K562 (cell line): ENCODE measurements at regions not wholly inside any gene's neighbourhood (a gene's known extent, or its start where the extent isn't known, plus 50 kb on each side); places are given as distances from the start of the nearest gene placed in this dataset.

Experiments
- ATAC-seq: fragments of 200-7000 bp; cut with Tn5 transposase; 3 replicates; pipeline ENCODE4 v1.9.1; 2020; ENCODE audit warnings: moderate library complexity
- BruUV-seq: library from RNA; stranded (reverse); fragments of 400-500 nt; replicated peaks from 2 replicates; lab custom pipeline; 2021; lab: Mats Ljungman, UMichigan
- CTCF ChIA-PET: fragments of 300-600 bp; formaldehyde crosslinking; extraction: SDS; loops from one replicate; lab custom pipeline; 2021; ENCODE audit warnings: low intra/inter-chr PET ratio; lab: Yijun Ruan, JAX
- POLR2A ChIA-PET: fragments of 300-600, 350-650 bp; sonication (Branson Sonifier 250); formaldehyde crosslinking; extraction: SDS; loops from one replicate; lab custom pipeline; 2021; ENCODE audit warnings: antibody characterized with exemption, inconsistent platforms; lab: Yijun Ruan, JAX
- DNase-seq, 4 experiments: peaks; one replicate each; pipeline versions ENCODE4 v3.0.0 to v3.0.0-alpha.2; 2011 to 2018; ENCODE audit warnings: low spot score in 3 of 4, mixed read lengths in 3 of 4; ENCODE audit errors: extremely low read depth in 1 of 4
- FAIRE-seq: peaks from 2 replicates; lab custom pipeline; 2011; peaks lifted over from hg19 to GRCh38; lab: Jason Lieb, UNC
- H2AFZ ChIP-seq: 2 replicates; pipeline ENCODE4 v1.6.0; 2011; ENCODE audit warnings: low read depth, low read length, control low read depth, inconsistent platforms
- H3K27ac ChIP-seq: fragments of 200-600 bp; 3 replicates; pipeline ENCODE4 v1.8.0; 2011; ENCODE audit warnings: low read depth, mild to moderate bottlenecking, control low read depth, inconsistent platforms, low read length, moderate library complexity, mixed read lengths; ENCODE audit errors: extremely low read depth
- H3K27me3 ChIP-seq, 2 experiments: fragments of 300-600 bp in 1 of 2; 2 replicates in 1 of 2; 3 replicates in 1 of 2; pipeline versions ENCODE4 v1.6.0 to v1.8.0; 2011; ENCODE audit warnings: inconsistent platforms in 2 of 2, low read length in 2 of 2, mild to moderate bottlenecking in 1 of 2, mixed read lengths in 1 of 2, moderate library complexity in 1 of 2; ENCODE audit not compliant: control insufficient read depth in 2 of 2, insufficient read depth in 2 of 2
- H3K36me3 ChIP-seq: fragments of 300-600 bp; 3 replicates; pipeline ENCODE4 v1.8.0; 2011; ENCODE audit warnings: mild to moderate bottlenecking, low read length, inconsistent platforms; ENCODE audit not compliant: control insufficient read depth, insufficient read depth
- H3K4me1 ChIP-seq, 2 experiments: fragments of 200-600 bp in 1 of 2; replicated peaks in 1 of 2; 2 replicates in 1 of 2; 3 replicates in 1 of 2; pipeline versions ENCODE4 v1.5.1 to v1.8.0; 2011; ENCODE audit warnings: inconsistent platforms in 2 of 2, low read length in 2 of 2, mild to moderate bottlenecking in 1 of 2, mixed read lengths in 1 of 2, moderate library complexity in 1 of 2; ENCODE audit not compliant: control insufficient read depth in 2 of 2, insufficient read depth in 2 of 2
- H3K4me2 ChIP-seq: 2 replicates; pipeline ENCODE4 v1.6.1; 2011; ENCODE audit warnings: low read length, control low read depth, inconsistent platforms, mixed read lengths; ENCODE audit not compliant: insufficient read depth
- H3K4me3 ChIP-seq: fragments of 200-600 bp; sonication (generic), shearing (Covaris generic); 2 replicates; pipeline ENCODE4 v1.5.1; 2016; ENCODE audit warnings: control low read depth, inconsistent platforms
- H3K79me2 ChIP-seq: fragments of 200-600 bp; 3 replicates; pipeline ENCODE4 v1.8.0; 2011; ENCODE audit warnings: low read length, inconsistent platforms; ENCODE audit not compliant: control insufficient read depth, insufficient read depth
- H3K9ac ChIP-seq, 2 experiments: 2 replicates each; pipeline versions ENCODE4 v1.6.0 to v1.6.1; 2011; ENCODE audit warnings: low read depth in 2 of 2, low read length in 2 of 2, control low read depth in 1 of 2, inconsistent platforms in 1 of 2, mild to moderate bottlenecking in 1 of 2, mixed read lengths in 1 of 2; ENCODE audit not compliant: insufficient read depth in 1 of 2
- H3K9me1 ChIP-seq: one replicate; pipeline ENCODE4 v1.6.0; 2011; ENCODE audit warnings: inconsistent platforms, mild to moderate bottlenecking, low read length, moderate library complexity; ENCODE audit not compliant: control insufficient read depth, insufficient read depth
- H3K9me3 ChIP-seq: replicated peaks from 2 replicates; pipeline ENCODE4 v1.5.1; 2011; ENCODE audit warnings: low read depth, low read length, inconsistent platforms; ENCODE audit not compliant: control insufficient read depth, insufficient read depth
- H4K20me1 ChIP-seq: replicated peaks from 2 replicates; pipeline ENCODE4 v1.6.1; 2011; ENCODE audit warnings: low read length, inconsistent platforms, mixed read lengths; ENCODE audit not compliant: control insufficient read depth, insufficient read depth
- CHD2 ChIP-seq: IDR thresholded peaks from 2 replicates; pipeline ENCODE4 v1.6.1; 2011; ENCODE audit warnings: low read depth, low read length
- PHB ChIP-seq: fragments of 250-450 bp; sonication (Bioruptor Pico); IDR thresholded peaks from 2 replicates; pipeline ENCODE4 v1.5.0; 2021
- U2AF1 ChIP-seq: fragments of 200-400 bp; formaldehyde crosslinking; optimal IDR thresholded peaks from 2 replicates; pipeline ENCODE3; 2017; ENCODE audit warnings: mild to moderate bottlenecking, low read depth, low read length, moderate library complexity
- WGBS: fragments of 100-300 bp; shearing (Covaris generic); methylation state at CpG from one replicate; pipeline ENCODE4 v1.1.6; 2016; ENCODE audit warnings: low coverage, mixed read lengths; ENCODE audit not compliant: insufficient coverage; ENCODE audit errors: missing lambda C conversion rate; 5-methylcytosine and 5-hydroxymethylcytosine counted together
- in situ Hi-C: fragments of 300-500 bp; cut with MboI; formaldehyde crosslinking; loops from 4 replicates; pipeline ENCODE4 v1.15.0; 2018; ENCODE audit warnings: inconsistent platforms, mixed read lengths
- intact Hi-C: fragments of 100-400 bp; cut with micrococcal nuclease; formaldehyde crosslinking; loops from 2 replicates; pipeline ENCODE4 v1.14.2; 2022
- TF ChIP-seq, protein P1 (sequence below): sonication (generic); formaldehyde crosslinking; IDR thresholded peaks from 2 replicates; pipeline ENCODE4 v1.8.0; 2023; ENCODE audit warnings: mild to moderate bottlenecking, missing genetic modification reagents
- TF ChIP-seq, protein P2 (sequence below): sonication (generic); formaldehyde crosslinking; IDR thresholded peaks from 2 replicates; pipeline ENCODE4 v1.8.1; 2022; ENCODE audit warnings: missing genetic modification reagents
- TF ChIP-seq, protein P3 (sequence below): IDR thresholded peaks from 3 replicates; pipeline ENCODE4 v1.6.1; 2011; ENCODE audit warnings: borderline replicate concordance, mild to moderate bottlenecking; ENCODE audit not compliant: insufficient read length, insufficient read depth

DNA sequence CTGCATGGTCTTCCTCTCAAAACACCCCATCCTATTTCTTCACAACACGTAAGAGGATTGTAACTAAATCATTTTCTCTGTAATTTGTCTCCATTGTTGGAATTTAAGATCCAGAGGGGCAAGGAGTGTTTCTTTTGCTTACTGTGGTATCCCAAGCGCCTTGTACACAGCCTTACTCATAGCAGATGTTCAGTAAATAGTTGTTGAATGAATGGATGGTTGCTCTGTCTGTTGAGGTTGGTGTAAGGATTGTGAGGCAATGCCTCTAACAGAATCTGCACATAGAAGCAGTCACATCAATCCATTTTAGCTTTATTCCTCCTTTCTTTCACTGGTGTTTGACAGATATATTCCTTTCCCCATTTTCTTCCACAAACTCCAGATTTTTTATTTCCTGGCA is 90.1 kb downstream of the ZNF365 start (continued):
- TF ChIP-seq, protein P1, sequence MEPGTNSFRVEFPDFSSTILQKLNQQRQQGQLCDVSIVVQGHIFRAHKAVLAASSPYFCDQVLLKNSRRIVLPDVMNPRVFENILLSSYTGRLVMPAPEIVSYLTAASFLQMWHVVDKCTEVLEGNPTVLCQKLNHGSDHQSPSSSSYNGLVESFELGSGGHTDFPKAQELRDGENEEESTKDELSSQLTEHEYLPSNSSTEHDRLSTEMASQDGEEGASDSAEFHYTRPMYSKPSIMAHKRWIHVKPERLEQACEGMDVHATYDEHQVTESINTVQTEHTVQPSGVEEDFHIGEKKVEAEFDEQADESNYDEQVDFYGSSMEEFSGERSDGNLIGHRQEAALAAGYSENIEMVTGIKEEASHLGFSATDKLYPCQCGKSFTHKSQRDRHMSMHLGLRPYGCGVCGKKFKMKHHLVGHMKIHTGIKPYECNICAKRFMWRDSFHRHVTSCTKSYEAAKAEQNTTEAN (CRISPR knock-in tag): no peak
- TF ChIP-seq PHB (CRISPR knock-in tag) (no peak), CHD2 (no peak)
- TF ChIP-seq, protein P2, sequence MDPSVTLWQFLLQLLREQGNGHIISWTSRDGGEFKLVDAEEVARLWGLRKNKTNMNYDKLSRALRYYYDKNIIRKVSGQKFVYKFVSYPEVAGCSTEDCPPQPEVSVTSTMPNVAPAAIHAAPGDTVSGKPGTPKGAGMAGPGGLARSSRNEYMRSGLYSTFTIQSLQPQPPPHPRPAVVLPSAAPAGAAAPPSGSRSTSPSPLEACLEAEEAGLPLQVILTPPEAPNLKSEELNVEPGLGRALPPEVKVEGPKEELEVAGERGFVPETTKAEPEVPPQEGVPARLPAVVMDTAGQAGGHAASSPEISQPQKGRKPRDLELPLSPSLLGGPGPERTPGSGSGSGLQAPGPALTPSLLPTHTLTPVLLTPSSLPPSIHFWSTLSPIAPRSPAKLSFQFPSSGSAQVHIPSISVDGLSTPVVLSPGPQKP (CRISPR knock-in tag): no peak
- TF ChIP-seq, protein P3, sequence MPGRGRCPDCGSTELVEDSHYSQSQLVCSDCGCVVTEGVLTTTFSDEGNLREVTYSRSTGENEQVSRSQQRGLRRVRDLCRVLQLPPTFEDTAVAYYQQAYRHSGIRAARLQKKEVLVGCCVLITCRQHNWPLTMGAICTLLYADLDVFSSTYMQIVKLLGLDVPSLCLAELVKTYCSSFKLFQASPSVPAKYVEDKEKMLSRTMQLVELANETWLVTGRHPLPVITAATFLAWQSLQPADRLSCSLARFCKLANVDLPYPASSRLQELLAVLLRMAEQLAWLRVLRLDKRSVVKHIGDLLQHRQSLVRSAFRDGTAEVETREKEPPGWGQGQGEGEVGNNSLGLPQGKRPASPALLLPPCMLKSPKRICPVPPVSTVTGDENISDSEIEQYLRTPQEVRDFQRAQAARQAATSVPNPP: no peak

DNA sequence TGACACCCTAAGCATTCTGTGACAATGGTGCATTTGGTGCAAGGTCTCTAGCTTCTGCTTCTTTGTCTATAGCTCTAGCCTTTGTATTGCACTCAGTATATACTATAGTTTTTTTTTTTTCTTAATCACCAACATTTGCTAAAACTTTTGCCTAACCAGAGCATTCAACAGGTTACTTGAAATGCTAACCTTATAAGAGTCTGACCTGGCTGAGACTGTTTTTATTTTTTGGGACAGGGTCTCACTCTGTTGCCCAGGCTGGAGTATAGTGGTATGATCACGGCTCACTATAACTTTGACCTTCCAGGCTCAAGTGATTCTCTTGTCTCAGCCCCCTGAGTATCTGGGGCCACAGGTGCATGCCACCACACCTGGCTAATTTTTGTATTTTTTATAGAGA is 92.4 kb downstream of the ZNF365 start:
- H3K79me2 ChIP-seq: no peaks in the 10 kb centered on the region
- no TSS peak for BruUV-seq
- H3K9ac ChIP-seq: no peak overlapping the region
- ATAC-seq: no peak
- CTCF ChIA-PET: no interaction called here
- DNase-seq: no peak
- no peak overlapping the region for H2AFZ ChIP-seq
- intact Hi-C loops: no loop called here
- POLR2A ChIA-PET: interaction anchor here (0.6 to 1.4 kb wide), 2 partner anchors 10 to 308 kb away, joined by 3 read pairs; no protein-coding TSS in a partner anchor
- H3K36me3 ChIP-seq: no peaks in the 10 kb centered on the region
- in situ Hi-C loops: no loop called here
- H3K4me3 ChIP-seq: no peak overlapping the region
- 0% methylated on average over 1 of the region's 1 CpG for WGBS
- no peak overlapping the region for H3K27ac ChIP-seq
- no peak for TF ChIP-seq U2AF1
- H3K27me3 ChIP-seq: no peaks in the 10 kb centered on the region
- H3K9me3 ChIP-seq: no peaks in the 10 kb centered on the region
- no peaks in the 10 kb centered on the region for H4K20me1 ChIP-seq
- H3K9me1 ChIP-seq: no peaks in the 10 kb centered on the region
- no peak overlapping the region for H3K4me2 ChIP-seq
- no peak for FAIRE-seq
- no peaks in the 10 kb centered on the region for H3K4me1 ChIP-seq
